GM21381 (cell line): ENCODE measurements at regions not wholly inside any gene's neighbourhood (a gene's known extent, or its start where the extent isn't known, plus 50 kb on each side); places are given as distances from the start of the nearest gene placed in this dataset.

ENCODE experiments used
- ATAC-seq: cut with Tn5 transposase; IDR thresholded peaks from one replicate; pipeline ENCODE4 v1.9.1; 2021; ENCODE audit warnings: mild to moderate bottlenecking, moderate library complexity; ENCODE audit not compliant: unreplicated experiment

DNA sequence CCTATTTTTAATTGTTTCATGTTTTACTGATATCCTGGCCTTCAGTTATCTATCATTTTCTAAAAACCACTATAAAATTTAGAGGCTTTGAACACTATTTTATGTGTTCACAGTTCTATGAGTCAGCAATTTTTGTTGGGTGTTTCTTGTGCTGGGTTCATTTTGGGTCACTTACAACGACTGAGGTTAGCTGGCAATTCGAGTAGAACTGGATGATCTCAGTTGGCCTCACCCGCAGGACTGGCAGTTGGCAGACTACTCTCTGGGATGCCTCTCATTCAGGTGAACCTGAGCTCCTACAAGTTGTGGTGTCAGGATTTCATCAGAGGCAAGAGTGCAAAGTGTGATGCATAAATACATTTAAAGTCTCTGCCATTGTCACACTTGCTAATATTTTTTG, 151.0 kb upstream of the PAPPA start:
- ATAC-seq = no peak

GRCh38 chr9:116003397-116003796, 150.2 kb upstream of the PAPPA start:
- no peak for ATAC-seq

- no peak for ATAC-seq
Observed at GRCh38 chr9:116005205-116005604, 148.4 kb upstream of the PAPPA start.

DNA sequence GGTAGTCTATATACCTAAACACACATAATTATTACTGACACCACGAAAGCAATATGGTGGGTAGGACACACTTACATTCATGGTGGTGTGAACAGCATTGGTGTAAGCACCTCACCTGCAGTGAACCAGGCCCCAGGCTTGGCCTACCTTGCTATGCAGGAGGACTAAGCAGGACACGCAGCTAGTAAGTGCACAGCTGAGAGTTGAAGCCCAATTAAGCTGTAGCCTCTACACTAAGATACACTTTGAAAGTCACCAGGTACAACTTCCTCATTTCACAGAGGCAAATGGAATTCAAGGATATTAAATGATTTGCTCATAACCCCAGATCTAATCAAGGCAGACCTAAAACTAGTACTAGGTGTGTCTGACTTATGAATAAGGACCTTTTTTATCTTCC, 145.8 kb upstream of the PAPPA start:
- ATAC-seq = no peak

- no peak for ATAC-seq
Observed at GRCh38 chr9:116008278-116008677, 145.3 kb upstream of the PAPPA start.

DNA sequence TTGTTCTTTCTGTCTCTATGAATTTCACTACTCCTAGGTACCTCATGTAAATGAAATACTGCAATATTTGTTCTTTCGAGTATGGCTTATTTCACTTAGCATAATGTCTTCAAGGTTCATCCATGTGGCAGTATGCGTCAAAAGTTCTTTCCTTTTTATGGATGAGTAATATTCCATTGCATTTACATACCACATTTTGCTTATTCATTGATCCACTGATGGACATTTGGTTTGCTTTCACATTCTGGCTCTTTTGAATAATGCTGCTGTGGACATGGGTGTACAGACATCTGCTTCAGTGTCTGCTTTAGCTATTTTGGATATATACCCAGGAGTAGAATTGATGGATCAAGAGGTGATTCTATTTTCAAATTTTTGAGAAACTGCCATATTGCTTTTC, 144.2 kb upstream of the PAPPA start:
- ATAC-seq = no peak

DNA sequence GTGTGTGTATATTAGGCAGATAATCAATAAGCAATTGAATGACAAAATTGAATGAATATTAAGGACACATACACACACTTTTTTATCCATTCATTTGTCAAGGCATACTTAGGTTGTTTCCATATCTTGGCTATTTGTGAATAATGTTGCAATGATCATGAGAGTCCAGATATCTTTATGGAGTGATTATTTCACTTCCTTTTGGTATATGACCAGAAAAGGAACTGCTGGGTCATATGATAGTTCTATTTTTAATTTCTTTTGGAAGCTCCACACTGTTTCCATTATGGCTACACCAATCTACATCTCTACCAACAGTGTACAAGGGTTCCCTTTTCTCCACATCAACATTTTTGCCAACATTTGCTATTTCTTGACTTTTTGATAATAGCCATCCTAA, 137.7 kb upstream of the PAPPA start:
- no peak for ATAC-seq

- no peak for ATAC-seq
Observed at GRCh38 chr9:116020146-116020545, 133.4 kb upstream of the PAPPA start.

GRCh38 chr9:116020801-116021200, 132.8 kb upstream of the PAPPA start:
- ATAC-seq = no peak

DNA sequence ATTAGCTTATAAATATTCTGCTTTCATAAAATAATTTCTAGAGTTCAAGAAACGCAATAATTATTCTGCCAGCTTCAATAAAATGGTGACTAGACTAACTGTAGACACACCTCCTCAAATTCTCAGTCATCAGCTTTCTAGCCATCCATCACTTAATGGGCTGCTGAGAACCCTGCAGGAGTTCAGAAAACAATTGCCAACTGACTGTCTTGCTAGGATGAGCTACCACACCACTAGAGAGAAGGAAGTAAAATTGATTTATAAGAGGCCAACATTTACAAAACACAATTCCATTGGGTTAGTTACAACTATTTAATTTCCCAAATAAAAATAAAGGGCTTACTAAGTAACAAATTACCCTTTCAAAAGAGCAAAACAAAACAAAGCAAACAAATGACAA, 126.5 kb upstream of the PAPPA start:
- no peak for ATAC-seq

- no peak for ATAC-seq
Observed at GRCh38 chr9:116027511-116027910, 126.1 kb upstream of the PAPPA start.

DNA sequence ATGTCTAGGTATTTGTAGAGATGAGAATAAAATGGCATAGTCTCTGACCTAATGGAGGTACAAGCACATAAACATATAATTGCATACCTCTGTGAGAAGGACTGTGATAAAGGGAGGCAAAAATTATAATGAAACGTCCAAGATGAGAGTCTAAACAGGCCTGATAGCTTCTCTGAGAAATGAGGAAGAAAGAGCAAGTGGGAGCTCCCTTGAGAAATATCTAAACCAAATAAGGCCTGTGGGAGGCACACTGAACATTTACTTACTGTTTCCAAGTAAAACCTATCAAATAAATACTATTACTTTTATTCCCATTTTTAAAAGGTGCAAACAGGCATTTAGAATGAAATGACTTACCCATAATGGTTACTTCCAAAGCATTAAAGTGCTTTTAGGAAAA, 125.6 kb upstream of the PAPPA start:
- ATAC-seq = no peak

DNA sequence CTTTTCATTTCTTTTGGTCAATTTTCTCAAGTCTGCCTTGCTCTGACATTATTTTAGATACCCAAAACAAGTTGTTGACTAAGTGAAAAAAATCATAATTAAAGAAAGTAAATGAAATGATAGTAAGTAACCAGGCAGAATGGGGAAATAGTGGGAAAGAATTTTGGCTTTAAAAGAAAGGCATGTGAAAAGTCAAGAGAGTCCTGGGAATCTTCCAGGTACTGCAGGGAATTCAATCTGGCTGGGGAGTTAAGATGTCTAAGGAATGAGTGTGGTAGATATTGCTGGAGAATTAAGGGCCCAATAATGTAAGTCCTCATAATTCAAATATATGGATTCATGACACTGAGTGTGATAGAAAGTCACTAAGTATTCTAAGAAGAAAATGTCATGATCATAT, 123.1 kb upstream of the PAPPA start:
- no peak for ATAC-seq

GRCh38 chr9:116032683-116033440, 120.7 kb upstream of the PAPPA start:
- no peak for ATAC-seq

GRCh38 chr9:116039312-116039711, 114.3 kb upstream of the PAPPA start:
- no peak for ATAC-seq

GRCh38 chr9:116039893-116040292, 113.7 kb upstream of the PAPPA start:
- ATAC-seq = no peak

GRCh38 chr9:116042321-116042720, 111.3 kb upstream of the PAPPA start:
- no peak for ATAC-seq

GRCh38 chr9:116045083-116045482, 108.5 kb upstream of the PAPPA start:
- no peak for ATAC-seq

- no peak for ATAC-seq
Observed at GRCh38 chr9:116048081-116048480, 105.5 kb upstream of the PAPPA start.

DNA sequence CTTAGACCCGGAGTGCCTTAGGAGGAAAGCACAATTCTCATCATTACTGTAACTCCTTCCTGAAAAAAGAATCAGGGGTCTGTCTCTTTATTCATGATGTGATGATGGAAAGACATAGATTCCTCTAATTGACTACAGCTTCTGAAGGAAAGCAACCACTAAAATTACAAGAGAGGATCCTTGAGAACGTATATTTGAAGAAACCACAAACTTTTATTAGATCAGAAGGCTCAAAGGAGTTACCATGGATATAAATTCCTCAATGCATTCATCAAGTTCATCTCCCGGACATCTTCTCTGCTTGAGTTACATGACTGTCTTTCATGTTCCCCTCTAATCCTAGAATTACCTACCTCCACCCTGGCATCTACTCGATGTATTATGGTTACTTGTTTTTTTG, 104.1 kb upstream of the PAPPA start:
- ATAC-seq = no peak

DNA sequence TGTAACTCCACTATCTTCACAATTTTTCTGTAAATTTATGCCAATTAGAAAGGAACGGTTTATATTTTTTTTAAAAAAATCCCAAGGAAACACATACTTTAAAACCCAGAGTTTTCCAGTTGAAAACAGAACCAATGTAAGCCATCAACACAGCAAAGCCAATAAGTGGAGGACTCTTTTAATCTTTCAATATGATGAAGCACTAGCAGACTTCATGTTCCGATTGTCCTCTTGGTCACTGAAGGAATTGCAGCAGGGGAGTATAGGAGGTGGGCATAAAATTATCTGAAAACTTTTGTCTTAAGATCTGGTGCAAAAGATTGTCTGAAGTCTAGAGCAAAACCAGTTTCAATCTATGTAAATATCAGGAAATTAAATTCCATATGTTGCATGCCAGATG, 102.1 kb upstream of the PAPPA start:
- no peak for ATAC-seq

DNA sequence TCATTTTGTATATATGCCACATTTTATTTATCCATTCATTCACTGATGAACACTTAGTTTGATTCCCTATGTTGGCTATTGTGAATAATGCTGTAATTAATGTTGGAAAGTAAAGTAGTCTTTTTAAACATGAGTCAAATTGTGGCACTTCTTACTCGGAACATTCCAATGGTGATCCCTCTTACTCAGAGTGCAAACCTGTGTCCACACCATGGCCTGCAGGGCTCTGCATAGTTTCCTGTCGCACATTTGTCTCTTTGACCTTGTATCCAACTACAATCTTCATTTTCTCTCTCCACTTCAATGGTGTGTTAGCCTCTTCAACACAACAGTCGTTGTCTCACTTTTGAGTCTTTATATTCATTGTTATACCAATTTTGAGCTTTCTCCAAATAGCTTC, 98.1 kb upstream of the PAPPA start:
- ATAC-seq = no peak

- ATAC-seq = no peak
Observed at GRCh38 chr9:116057371-116057770, 96.2 kb upstream of the PAPPA start.
